Keratinocyte (primary cell): ENCODE measurements at regions not wholly inside any gene's neighbourhood (a gene's known extent, or its start where the extent isn't known, plus 50 kb on each side); places are given as distances from the start of the nearest gene placed in this dataset.

ENCODE experiments used
- CTCF ChIP-seq, 3 experiments: IDR thresholded peaks in 1 of 3; conservative IDR thresholded peaks in 1 of 3; optimal IDR thresholded peaks in 1 of 3; 2 replicates in 2 of 3; 3 replicates in 1 of 3; pipeline versions ENCODE3 to v1.5.1; 2011; ENCODE audit warnings: low read length in 3 of 3, mild to moderate bottlenecking in 3 of 3, moderate library complexity in 2 of 3, control low read depth in 1 of 3, inconsistent platforms in 1 of 3; ENCODE audit not compliant: insufficient read depth in 2 of 3; ENCODE audit errors: extremely low read depth in 1 of 3
- EZH2 ChIP-seq: IDR thresholded peaks from one replicate; pipeline ENCODE4 v1.6.1; 2012; ENCODE audit warnings: inconsistent platforms, mild to moderate bottlenecking, low read length, moderate library complexity

- TF ChIP-seq CTCF (optimal IDR thresholded peaks at IDR 0.05 in 1 of 3, IDR thresholded peaks at IDR 0.05 in 1 of 3, conservative IDR thresholded peaks at IDR 0.05 in 1 of 3; ENCODE audit: extremely low read depth in 1 of 3, insufficient read depth in 2 of 3, low read length in 3 of 3) = no peak
- no peak for TF ChIP-seq EZH2
These were observed 113.7 kb upstream of the SLITRK1 start for GRCh38 chr13:83995930-83996329.
